DMS79 treated with DMSO at 0.1 percent for 48 hours (cell line): ENCODE measurements at regions not wholly inside any gene's neighbourhood (a gene's known extent, or its start where the extent isn't known, plus 50 kb on each side); places are given as distances from the start of the nearest gene placed in this dataset.

Experiments used
- DNase-seq: peaks from one replicate; lab custom pipeline; 2025; lab: John Stamatoyannopoulos, UW

GRCh38 chr10:47104786-47105385 lies 193.7 kb downstream of the PTPN20 start:
- DNase-seq, result no peak

GRCh38 chr10:47107007-47107747 lies 192.8 kb upstream of the GDF10 start:
- no peak for DNase-seq

- DNase-seq, result no peak
Observed at GRCh38 chr10:47109906-47110305, 190.1 kb upstream of the GDF10 start.

GRCh38 chr10:47111329-47111862 lies 188.6 kb upstream of the GDF10 start:
- DNase-seq, result no peak

- no peak for DNase-seq
Observed at GRCh38 chr10:47112612-47113011, 187.4 kb upstream of the GDF10 start.

- no peak for DNase-seq
Observed at GRCh38 chr10:47113907-47114500, 186.0 kb upstream of the GDF10 start.

- DNase-seq, result no peak
Observed at GRCh38 chr10:47114680-47115186, 185.3 kb upstream of the GDF10 start.

GRCh38 chr10:47115322-47115721 lies 184.7 kb upstream of the GDF10 start:
- no peak for DNase-seq

GRCh38 chr10:47116445-47116844 lies 183.6 kb upstream of the GDF10 start:
- no peak for DNase-seq

GRCh38 chr10:47118326-47118725 lies 181.7 kb upstream of the GDF10 start:
- no peak for DNase-seq

GRCh38 chr10:47121336-47121735 lies 178.7 kb upstream of the GDF10 start:
- DNase-seq, result no peak

- DNase-seq, result no peak
Observed at GRCh38 chr10:47123716-47124288, 176.2 kb upstream of the GDF10 start.

- no peak for DNase-seq
Observed at GRCh38 chr10:47127188-47127785, 172.7 kb upstream of the GDF10 start.

GRCh38 chr10:47130491-47130890 lies 169.5 kb upstream of the GDF10 start:
- no peak for DNase-seq

GRCh38 chr10:47133871-47134570 lies 166.0 kb upstream of the GDF10 start:
- no peak for DNase-seq

- no peak for DNase-seq
Observed at GRCh38 chr10:47136866-47137265, 163.1 kb upstream of the GDF10 start.

GRCh38 chr10:47137311-47137851 lies 162.6 kb upstream of the GDF10 start:
- no peak for DNase-seq

- no peak for DNase-seq
Observed at GRCh38 chr10:47139121-47139520, 160.9 kb upstream of the GDF10 start.

GRCh38 chr10:47140761-47141348 lies 159.1 kb upstream of the GDF10 start:
- no peak for DNase-seq

GRCh38 chr10:47141349-47141748 lies 158.6 kb upstream of the GDF10 start:
- DNase-seq, result no peak

GRCh38 chr10:47143072-47143471 lies 156.9 kb upstream of the GDF10 start:
- DNase-seq, result no peak
